NCI-H1105 treated with DMSO at 0.1 percent for 48 hours (cell line): ENCODE measurements at regions not wholly inside any gene's neighbourhood (a gene's known extent, or its start where the extent isn't known, plus 50 kb on each side); places are given as distances from the start of the nearest gene placed in this dataset.
"Not testable (repeated sequence)": the region's sequence is repeated elsewhere in the genome, so short reads cannot be mapped to it uniquely, and the experiment has no call there.

Experiments used
- DNase-seq: peaks from one replicate; lab custom pipeline; 2025; lab: John Stamatoyannopoulos, UW

GRCh38 chr6:97450087-97450486 lies 167.1 kb upstream of the MMS22L start:
- no peak for DNase-seq

GRCh38 chr6:97456070-97456469 lies 173.1 kb upstream of the MMS22L start:
- no peak for DNase-seq

- no peak for DNase-seq
These were observed 176.5 kb upstream of the MMS22L start for GRCh38 chr6:97459535-97459934.

GRCh38 chr6:97459986-97460385 lies 177.0 kb upstream of the MMS22L start:
- no peak for DNase-seq

DNA sequence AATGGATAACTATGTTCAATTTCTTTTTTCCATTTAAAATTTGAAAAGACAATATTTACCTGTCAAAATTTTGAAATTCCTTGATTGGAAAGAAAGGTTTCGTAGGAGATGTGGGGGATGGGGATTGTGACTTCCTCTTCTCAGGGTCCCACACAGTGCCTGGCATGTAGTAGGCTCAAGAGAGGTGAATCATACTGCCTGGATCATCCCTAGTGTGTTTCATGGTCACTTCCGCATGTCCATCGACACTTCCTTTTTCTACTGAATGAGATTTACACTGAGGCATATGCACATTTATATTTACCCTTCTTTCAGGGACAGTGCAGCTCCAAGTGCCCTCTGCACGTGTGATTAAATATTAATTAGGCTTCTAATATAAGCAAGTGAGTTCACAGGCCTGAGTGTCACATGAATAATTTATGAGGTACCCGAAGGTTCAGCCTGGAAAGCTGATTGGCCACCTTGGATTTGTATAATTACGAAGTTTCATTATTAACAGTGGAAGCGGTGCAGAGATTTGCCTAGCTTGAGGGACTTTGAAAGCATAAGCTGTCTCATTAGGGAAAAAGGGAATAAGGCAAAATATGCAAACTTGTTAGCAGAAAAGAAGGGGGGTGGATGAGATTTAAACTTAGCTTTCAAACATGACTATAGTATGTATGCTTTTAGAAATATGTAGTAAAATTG lies 177.5 kb upstream of the MMS22L start:
- DNase-seq = no peak

DNA sequence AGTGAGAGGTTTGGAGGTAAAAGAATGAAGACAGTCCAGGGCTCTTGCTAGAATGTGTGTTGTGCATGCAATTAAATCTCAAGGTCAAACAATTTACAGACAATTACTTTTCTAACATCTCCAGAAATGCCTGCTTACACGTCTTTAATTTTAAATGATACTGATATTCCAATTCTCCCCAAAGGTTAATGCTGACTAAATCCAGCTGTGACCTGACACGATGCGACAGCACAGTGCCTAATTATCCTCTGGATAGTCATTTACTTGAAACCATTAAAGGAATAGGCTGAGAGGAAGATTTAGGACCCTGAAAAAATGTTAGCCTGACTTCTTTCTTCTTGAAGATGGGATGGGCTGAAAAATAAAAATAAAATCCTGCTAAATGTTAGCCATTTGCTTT lies 178.2 kb upstream of the MMS22L start:
- no peak for DNase-seq

DNA sequence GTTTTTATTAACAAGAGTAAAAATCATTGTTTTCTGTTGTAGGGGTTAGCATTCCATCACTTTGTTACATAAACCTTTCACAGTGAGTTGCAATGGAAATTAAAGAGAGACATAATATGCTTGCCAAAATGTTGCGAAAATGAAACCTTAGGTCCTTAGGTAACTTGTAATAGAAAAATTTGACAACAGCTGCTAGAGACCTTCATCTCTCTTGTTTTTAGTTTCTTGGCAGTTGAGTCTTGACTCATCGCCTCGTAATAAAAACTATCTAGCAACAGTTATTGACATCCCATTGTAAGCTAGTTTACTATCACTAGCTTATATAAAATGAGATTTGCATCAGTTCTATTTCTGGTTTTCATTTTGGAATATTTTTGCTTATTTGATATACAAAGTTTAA lies 179.0 kb upstream of the MMS22L start:
- no peak for DNase-seq

- DNase-seq = no peak
These were observed 180.1 kb upstream of the MMS22L start for GRCh38 chr6:97462938-97463598.

DNA sequence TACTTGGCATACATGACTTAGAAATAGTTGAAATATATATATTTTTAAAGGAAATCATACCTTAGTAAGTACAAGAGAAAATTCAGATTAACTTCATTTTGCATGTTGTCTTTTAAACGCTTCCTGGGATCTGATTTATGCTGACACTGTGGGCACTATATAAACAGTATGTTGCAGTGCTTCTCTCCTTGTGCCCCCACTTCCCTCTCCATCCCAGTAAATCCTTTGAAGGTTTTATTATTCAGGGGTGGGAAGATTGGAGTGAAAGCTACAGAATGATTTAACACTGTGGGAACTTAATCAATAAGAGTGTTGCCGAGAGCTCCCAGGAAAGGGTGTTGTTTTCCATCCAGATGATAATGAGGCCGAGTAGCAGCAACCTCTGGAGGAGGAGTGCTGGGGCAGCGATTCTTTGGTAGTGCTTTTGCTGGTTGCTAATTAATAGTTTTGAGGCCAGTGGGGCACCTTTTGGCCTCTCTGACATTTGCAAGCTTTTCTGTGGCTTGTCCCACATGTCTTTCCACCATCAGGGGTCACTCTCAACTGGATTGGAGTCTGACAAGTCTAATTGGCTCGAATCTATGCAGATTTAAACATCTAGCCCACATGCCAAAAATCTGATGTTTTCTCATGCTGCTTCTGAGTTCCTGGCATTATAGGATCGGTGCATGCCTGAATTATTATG lies 183.0 kb upstream of the MMS22L start:
- DNase-seq = no peak

- no peak for DNase-seq
These were observed 186.0 kb upstream of the MMS22L start for GRCh38 chr6:97468981-97469380.

GRCh38 chr6:97469451-97469850 lies 186.4 kb upstream of the MMS22L start:
- DNase-seq = no peak

- DNase-seq = no peak
These were observed 187.3 kb upstream of the MMS22L start for GRCh38 chr6:97470322-97470721.

DNA sequence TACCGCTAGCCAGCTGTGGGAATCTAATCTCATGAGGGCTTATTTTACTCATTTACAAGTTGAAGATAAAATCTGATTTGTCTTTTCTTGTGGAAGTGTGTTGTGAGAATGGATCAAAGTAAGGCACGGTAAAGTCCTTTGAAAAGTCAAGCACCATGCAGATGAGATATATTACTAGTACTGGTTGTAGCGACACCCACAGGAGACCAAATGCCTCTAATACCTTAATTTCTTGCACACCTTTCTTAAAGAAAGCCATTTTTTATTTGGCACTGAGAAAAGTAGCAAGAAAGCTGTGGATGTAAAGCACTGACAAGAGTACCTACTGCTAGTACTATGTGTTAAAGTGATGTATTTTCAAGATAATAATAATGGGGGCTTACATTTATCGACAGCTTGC lies 191.0 kb upstream of the MMS22L start:
- DNase-seq = no peak

GRCh38 chr6:97497713-97498331 lies 214.8 kb upstream of the MMS22L start:
- DNase-seq = peak; percentile 82

DNA sequence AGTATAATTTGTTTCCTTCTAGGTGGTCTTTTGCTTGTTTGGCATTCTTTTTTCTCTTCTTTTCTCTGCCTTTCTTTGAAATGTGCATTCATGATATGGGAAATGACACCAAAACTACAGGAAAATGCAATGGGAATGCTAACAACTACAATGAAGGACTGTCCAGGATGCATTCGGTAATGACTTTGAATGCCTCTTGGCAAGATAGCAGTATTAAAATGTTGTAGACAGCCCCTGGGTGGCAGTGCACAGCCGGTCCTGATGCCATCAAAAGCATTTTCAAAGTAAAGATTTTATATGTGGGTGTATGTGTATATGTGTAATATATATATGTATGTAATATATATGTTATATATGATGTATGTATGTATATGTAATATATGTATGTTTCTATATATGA lies 218.8 kb upstream of the MMS22L start:
- no peak for DNase-seq

DNA sequence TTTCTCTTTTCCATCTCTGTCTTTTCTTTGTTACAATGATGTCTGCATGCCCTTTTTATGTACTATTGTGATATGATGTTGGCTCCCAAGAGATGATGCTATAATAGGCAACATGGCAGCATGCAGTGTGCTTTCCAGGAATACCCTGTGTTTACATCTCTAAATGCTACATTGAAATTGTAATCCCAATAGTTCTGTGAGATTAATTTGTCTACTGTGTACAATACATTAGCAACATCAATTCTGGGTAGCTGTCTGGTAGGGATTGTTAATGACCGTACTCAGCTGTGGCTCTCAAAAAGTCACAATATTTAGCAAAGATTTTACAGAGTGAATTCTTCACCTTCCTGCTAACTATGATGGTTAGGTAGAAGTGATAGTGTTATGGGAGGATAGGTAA lies 225.6 kb upstream of the MMS22L start:
- DNase-seq = no peak

GRCh38 chr6:97513260-97513659 lies 230.2 kb upstream of the MMS22L start:
- not testable (repeated sequence) for DNase-seq

GRCh38 chr6:97524811-97525210 lies 241.8 kb upstream of the MMS22L start:
- DNase-seq = peak; percentile 17

DNA sequence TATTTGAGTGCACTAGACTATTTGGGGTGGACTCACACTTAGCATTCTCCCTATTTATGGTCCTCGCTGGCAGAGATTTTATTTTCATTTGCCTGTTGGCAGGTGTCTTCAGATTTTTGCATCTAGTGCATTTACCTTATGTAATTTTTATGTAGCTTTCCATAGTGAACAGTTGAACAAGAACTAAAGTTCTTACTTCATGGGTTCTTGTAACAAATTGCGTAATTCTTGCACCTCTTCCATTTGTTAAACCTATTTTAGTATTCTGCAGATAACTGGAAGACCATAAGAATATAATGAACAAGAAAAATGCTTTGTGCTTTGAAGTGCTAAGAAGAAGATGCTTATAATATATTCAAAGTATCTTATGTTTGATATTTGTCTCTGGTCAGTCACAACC lies 252.8 kb upstream of the MMS22L start:
- DNase-seq = no peak

- DNase-seq = no peak
These were observed 265.3 kb upstream of the MMS22L start for GRCh38 chr6:97548354-97548753.

DNA sequence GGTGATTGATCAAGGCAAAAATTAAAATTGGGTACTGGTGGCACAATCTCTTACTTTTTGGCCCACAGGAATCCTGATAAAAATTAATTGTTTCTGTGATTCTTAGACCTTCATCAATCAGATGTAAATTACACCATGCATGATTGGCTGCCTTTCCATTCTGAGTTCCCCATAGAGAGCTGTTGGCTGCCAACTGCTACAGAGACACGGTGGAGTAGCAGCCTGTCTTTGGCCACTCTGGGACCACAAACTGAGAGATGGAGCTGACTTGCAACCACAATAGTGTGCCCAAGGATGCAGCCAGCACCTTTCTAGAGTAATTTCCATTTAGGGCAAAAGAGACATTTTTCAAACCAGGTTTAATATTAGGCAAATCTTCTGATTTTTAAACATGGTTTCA lies 274.3 kb upstream of the MMS22L start:
- no peak for DNase-seq

- no peak for DNase-seq
These were observed 280.5 kb upstream of the MMS22L start for GRCh38 chr6:97563529-97563928.

- no peak for DNase-seq
These were observed 289.9 kb upstream of the MMS22L start for GRCh38 chr6:97572943-97573342.
